Limb (tissue), 2 donors: ENCODE measurements at regions not wholly inside any gene's neighbourhood (a gene's known extent, or its start where the extent isn't known, plus 50 kb on each side); places are given as distances from the start of the nearest gene placed in this dataset.
A peak's percentile ranks its signal among the peaks of the same experiment; 100 is the strongest.

ENCODE experiments used
- DNase-seq, 2 donors: peaks; one replicate each; pipeline ENCODE4 v3.0.0-alpha.2; 2016; ENCODE audit errors: extremely low spot score in 2 of 2

GRCh38 chr18:71020342-71021029 is 731.6 kb downstream of the SOCS6 start:
- DNase-seq = no peak

- no peak for DNase-seq
These were observed 730.0 kb downstream of the SOCS6 start for GRCh38 chr18:71018816-71019215.

DNA sequence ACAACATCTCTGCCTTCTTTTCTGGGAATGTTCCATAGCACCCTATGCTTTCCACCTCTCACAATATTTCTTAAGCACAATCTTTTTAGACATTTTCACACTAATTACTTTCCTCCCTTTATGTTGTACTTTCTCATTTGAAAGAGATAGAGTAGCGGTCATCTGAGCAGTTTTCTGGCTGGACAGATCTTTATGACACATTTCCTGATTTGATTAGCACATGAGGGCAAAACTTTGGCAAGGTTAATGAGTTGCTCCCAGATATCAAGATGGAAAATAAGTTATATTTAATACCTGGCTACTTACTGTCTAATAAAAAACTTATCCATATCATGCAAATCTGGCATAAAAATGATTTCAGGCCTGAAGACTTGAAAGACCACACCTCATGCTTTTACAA is 723.9 kb downstream of the SOCS6 start:
- DNase-seq = no peak

DNA sequence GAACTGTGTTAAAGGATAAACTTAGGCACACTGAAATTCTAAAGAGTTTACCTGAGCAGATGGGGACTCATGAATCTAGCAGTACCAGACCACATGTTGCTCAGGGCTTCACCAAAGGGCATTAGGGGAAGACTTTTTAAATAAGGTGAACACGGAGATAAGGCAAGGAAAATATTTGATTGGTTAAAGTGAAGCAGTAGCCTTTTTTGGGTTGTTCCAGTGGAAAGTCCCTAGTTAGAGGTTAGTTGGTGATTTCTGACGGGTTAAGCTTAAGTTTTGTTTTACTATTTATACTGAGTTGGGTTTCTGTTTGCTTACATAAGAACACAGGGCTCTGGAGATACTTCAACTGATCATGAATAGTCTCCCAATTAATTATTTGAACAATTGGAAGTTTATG is 722.5 kb downstream of the SOCS6 start:
- no peak for DNase-seq

GRCh38 chr18:71008257-71008656 is 719.4 kb downstream of the SOCS6 start:
- DNase-seq = no peak

- DNase-seq = no peak
These were observed 712.8 kb downstream of the SOCS6 start for GRCh38 chr18:71001597-71001996.

DNA sequence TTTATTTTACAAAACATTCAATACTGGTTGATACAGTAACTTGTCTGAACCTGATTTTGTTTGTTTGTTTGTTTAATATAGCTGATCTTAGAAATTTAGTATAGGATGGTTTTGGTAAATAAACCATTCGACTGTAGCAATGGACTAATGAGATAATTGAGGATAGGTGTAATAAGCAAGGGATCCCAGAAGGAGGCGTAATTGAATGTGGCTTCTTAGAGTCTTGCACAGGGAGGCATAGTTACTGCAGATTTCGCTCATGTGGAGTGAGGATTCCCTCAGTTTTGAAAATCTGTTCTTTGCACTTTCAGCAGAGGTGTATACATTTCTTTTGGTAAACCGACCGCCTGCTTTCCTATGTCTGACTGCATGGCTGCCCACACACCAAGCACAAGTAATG is 709.6 kb downstream of the SOCS6 start:
- DNase-seq = no peak

GRCh38 chr18:70994116-70994515 is 705.3 kb downstream of the SOCS6 start:
- no peak for DNase-seq

GRCh38 chr18:70991577-70991976 is 702.7 kb downstream of the SOCS6 start:
- DNase-seq = no peak

GRCh38 chr18:70985948-70986347 is 697.1 kb downstream of the SOCS6 start:
- DNase-seq = no peak

DNA sequence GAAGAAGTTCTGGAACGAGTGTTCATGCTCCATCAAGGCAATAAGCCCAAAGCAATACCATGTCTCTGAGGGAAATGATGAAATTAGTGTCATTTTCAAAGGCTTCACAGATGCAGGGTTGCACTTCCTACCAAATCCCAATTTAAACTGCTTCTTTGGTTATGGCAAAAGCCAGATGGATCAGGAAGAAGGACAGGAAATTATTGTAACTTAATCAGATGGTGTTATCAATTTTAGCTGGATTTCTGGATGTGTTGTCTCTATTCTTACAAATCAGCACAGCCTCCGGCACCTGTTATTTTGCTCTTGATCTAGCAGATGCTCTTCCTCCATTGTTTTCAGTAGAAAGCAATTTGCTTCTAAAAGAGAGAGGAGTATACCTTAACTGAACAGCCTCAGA is 693.4 kb downstream of the SOCS6 start:
- no peak for DNase-seq

- DNase-seq = no peak
These were observed 692.7 kb downstream of the SOCS6 start for GRCh38 chr18:70981400-70982140.

DNA sequence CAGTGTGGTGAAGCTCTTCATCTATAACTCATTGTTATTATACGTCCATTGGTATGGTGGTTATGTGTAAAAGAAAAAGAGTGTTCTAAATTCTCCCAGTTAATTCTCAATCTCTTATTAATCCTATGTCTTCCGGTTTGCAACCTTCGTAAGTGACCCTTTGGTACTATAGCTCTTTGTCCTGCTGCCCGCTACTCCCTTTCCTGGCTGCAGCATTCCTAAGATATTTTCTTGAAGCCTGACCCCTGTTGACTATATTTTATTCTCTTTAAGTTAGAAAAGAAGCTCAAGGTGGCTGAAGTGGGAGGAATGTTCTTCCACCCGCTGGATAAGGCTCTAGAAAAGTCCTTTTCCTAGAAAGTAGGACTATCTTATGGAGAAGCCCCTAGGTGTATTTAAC is 684.8 kb downstream of the SOCS6 start:
- no peak for DNase-seq

DNA sequence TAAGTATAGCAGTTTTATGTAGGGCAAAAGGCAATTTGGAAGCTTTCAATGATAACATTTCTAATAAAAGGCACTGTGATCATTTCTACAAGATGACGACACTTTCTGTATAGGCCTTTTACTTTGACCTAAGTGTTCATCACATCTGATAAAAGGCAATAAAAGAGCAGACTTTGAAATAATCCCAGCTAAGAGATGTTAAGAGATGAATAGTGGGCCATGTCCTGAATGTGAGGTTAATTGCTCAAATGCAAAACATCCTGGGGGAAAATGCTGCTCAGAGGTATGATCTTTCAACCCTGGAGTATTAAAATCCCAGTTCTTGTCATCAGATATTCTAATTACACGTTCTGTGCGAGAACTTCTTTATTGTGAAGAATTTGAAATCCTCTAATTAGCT is 677.6 kb downstream of the SOCS6 start:
- DNase-seq = no peak

DNA sequence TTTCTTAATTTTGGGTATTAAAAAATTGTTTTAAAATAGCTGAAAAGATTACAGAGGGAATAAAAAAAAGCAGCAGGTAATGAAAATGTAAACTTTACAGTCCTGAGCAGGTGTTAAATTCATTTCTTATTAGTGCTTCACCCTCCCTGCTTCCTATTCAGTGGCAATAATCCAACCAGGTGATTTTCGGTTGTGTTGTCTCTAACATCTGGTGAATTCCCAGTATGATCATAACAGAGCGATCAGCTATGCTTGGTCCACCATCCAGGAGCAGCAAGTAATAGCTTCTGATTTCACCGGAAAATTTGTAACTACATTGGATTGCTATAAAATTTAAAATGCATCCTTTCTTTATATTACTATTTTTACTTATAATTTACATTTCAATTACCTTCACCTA is 673.1 kb downstream of the SOCS6 start:
- DNase-seq = no peak

GRCh38 chr18:70956554-70956953 is 667.7 kb downstream of the SOCS6 start:
- no peak for DNase-seq

GRCh38 chr18:70936160-70936559 is 647.3 kb downstream of the SOCS6 start:
- DNase-seq = no peak

GRCh38 chr18:70931942-70932814 is 643.3 kb downstream of the SOCS6 start:
- DNase-seq = peak in 1 of 2 donors; percentile 70

DNA sequence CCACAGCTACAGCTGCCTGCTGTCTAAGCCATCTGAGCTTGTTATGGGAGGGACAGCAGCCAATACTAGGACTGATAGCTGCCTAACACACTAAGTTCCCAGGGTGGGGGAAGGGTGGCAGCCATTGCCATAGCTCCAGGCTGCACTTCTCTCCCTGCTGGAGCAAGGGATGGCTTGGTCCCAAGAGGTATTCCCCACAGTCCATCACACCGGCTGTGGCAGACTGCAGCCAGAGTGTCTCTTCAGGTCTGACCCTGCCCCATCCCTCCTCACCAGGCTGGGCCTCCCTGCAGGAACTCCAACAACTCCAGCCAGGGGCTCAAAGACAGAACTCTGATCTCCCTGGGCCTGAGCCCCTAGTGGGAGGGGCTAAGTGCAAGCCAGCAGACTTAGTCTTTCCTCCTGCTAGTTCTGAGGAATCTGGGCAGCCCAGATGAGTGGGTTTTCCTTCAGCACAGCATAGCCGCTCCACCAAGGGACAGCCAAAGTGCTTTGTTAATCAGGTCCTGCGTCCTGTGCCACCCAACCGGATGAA is 632.1 kb downstream of the SOCS6 start:
- DNase-seq = no peak

DNA sequence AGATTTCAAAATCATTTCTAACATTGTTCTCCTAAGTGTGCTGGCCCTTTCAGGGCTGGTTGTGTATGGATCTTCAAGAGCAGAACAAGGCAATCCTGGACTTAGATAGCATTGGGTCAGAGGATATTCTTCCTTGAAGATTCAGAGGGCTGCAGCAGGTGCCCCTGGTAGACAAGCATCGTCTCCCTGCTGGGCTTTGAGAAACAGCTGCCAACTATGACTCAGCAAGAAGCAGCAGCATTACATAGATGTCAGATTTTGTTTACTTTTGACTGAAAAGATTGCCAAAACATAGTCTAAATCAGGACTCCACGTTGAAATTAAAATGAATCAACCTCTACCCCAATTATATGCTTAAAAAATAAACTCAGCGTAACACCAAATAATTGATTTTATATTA is 618.8 kb downstream of the SOCS6 start:
- no peak for DNase-seq

- no peak for DNase-seq
These were observed 603.5 kb downstream of the SOCS6 start for GRCh38 chr18:70892381-70892780.

DNA sequence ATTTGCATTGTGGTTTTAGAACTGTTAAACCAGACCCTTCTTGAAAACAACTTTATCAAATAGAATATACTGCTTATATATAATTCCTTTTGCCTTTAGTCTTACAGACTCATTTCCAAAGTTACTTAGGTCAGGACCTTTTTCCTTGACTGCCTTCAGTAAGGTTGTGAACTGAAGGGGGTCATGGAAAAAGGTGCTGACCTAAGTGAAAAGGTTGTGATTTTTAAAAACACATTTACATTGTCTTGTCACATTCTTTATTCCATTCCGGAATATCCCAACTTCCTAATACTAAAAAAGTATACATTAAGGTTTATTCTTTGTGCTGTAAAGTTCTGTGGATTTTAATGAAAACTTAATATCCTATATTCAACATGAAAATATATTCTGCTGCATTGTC is 581.4 kb downstream of the SOCS6 start:
- no peak for DNase-seq
